ENCODE measurements at regions not wholly inside any gene's neighbourhood (a gene's known extent, or its start where the extent isn't known, plus 50 kb on each side); places are given as distances from the start of the nearest gene placed in this dataset.

DNA sequence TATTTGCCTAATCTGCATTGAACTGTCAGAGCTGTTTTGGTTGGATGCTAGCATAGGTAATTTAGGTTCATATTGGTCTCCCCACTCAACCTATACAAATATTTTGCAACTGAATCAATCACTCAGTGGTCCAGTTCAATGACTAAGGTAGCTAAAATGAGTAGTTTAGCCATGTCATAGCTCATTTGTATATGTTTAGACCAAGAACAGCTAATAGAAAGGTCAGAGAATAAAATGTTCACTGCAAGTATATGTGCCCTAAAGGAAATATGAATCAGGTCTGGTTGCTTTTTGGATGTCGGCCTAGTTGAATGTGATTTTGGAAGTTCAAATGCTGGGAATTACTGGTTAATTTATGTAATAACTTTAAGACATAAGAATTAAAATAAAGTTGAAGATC lies 883.9 kb downstream of the LRFN5 start:
- TF ChIP-seq, protein P1, sequence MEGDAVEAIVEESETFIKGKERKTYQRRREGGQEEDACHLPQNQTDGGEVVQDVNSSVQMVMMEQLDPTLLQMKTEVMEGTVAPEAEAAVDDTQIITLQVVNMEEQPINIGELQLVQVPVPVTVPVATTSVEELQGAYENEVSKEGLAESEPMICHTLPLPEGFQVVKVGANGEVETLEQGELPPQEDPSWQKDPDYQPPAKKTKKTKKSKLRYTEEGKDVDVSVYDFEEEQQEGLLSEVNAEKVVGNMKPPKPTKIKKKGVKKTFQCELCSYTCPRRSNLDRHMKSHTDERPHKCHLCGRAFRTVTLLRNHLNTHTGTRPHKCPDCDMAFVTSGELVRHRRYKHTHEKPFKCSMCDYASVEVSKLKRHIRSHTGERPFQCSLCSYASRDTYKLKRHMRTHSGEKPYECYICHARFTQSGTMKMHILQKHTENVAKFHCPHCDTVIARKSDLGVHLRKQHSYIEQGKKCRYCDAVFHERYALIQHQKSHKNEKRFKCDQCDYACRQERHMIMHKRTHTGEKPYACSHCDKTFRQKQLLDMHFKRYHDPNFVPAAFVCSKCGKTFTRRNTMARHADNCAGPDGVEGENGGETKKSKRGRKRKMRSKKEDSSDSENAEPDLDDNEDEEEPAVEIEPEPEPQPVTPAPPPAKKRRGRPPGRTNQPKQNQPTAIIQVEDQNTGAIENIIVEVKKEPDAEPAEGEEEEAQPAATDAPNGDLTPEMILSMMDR (conservative IDR thresholded peaks at IDR 0.05; ENCODE audit: low read depth, low read length) = no peak
- no peak for TF ChIP-seq EZH2 (IDR thresholded peaks at IDR 0.05; ENCODE audit: borderline replicate concordance, low read depth, low read length, poor library complexity, severe bottlenecking)
